ENCODE measurements at regions not wholly inside any gene's neighbourhood (a gene's known extent, or its start where the extent isn't known, plus 50 kb on each side); places are given as distances from the start of the nearest gene placed in this dataset.

DNA sequence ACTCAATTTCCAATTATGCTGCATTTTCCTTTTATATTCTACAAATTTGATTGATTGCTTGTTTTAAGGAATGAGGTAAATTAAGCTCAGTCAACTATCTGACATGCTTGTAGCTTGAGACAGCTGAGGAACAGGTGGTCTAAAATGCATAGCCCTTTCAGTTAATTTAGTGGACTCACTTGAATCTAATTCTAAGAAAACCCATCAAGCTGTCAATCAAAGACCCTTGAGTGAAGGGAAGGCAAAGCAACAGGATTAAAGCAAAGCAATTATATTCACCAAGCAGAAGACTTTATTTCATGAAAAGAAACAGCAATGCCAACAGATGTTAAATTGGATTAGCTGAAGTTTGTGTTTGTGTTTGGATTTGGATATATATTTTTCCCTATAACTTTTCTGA is 228.5 kb downstream of the ARPP21 start:
- TF ChIP-seq, protein P1, sequence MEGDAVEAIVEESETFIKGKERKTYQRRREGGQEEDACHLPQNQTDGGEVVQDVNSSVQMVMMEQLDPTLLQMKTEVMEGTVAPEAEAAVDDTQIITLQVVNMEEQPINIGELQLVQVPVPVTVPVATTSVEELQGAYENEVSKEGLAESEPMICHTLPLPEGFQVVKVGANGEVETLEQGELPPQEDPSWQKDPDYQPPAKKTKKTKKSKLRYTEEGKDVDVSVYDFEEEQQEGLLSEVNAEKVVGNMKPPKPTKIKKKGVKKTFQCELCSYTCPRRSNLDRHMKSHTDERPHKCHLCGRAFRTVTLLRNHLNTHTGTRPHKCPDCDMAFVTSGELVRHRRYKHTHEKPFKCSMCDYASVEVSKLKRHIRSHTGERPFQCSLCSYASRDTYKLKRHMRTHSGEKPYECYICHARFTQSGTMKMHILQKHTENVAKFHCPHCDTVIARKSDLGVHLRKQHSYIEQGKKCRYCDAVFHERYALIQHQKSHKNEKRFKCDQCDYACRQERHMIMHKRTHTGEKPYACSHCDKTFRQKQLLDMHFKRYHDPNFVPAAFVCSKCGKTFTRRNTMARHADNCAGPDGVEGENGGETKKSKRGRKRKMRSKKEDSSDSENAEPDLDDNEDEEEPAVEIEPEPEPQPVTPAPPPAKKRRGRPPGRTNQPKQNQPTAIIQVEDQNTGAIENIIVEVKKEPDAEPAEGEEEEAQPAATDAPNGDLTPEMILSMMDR (IDR thresholded peaks at IDR 0.05), result no peak
- TF ChIP-seq POLR2A (IDR thresholded peaks at IDR 0.05; ENCODE audit: low read depth) (no peak), EP300 (IDR thresholded peaks at IDR 0.05) (no peak), POLR2AphosphoS5 (IDR thresholded peaks at IDR 0.05) (no peak)

All from esophagus muscularis mucosa (tissue), 4 donors.